ENCODE measurements at regions not wholly inside any gene's neighbourhood (a gene's known extent, or its start where the extent isn't known, plus 50 kb on each side); places are given as distances from the start of the nearest gene placed in this dataset.

DNA sequence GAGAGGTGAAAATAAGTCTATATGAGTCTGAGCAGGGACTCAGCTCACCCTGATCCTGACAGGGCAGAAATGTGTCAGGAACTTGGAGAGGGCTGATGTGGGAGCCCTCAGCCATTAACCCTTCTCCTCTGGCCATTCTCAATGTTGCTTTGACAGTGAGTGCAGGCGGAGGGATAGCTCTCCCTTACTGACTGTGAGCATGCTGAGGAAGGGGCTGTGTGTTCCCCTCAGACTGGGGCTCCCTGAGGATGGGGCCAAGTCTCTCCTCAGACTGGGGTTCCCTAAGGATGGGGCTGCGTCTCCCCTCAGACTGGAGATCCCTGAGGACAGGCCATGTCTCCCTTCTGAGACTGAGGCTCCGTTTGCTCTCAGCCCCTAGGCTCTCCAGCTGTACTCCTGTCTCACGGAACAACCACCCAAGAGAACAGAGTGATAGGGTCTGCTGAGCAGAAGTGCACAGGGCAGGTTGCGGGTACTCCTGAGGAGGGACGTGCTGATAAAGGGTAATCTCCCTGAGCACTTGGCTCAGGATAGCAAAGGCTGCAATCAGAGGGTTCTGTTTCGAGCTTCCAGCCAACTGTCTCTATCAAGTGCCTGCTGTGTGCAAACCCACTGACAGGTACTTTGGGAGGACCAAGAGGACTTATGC lies 141.0 kb downstream of the MRPL14 start:
- TF ChIP-seq, protein P1, sequence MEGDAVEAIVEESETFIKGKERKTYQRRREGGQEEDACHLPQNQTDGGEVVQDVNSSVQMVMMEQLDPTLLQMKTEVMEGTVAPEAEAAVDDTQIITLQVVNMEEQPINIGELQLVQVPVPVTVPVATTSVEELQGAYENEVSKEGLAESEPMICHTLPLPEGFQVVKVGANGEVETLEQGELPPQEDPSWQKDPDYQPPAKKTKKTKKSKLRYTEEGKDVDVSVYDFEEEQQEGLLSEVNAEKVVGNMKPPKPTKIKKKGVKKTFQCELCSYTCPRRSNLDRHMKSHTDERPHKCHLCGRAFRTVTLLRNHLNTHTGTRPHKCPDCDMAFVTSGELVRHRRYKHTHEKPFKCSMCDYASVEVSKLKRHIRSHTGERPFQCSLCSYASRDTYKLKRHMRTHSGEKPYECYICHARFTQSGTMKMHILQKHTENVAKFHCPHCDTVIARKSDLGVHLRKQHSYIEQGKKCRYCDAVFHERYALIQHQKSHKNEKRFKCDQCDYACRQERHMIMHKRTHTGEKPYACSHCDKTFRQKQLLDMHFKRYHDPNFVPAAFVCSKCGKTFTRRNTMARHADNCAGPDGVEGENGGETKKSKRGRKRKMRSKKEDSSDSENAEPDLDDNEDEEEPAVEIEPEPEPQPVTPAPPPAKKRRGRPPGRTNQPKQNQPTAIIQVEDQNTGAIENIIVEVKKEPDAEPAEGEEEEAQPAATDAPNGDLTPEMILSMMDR (IDR thresholded peaks at IDR 0.05 in 2 of 3, conservative IDR thresholded peaks at IDR 0.05 in 1 of 3; ENCODE audit: control insufficient read depth in 2 of 3, extremely low read depth in 1 of 3, insufficient read depth in 1 of 3, low read depth in 3 of 3, low read length in 3 of 3): no peak
- no peak for TF ChIP-seq MXI1 (IDR thresholded peaks at IDR 0.05; ENCODE audit: low read depth, low read length)
- no peak for TF ChIP-seq FOXM1 (IDR thresholded peaks at IDR 0.05; ENCODE audit: low read depth, low read length)
- TF ChIP-seq TAF1 (IDR thresholded peaks at IDR 0.05; ENCODE audit: borderline replicate concordance, low read depth, low read length): no peak
- no peak for TF ChIP-seq EZH2 (IDR thresholded peaks at IDR 0.05; ENCODE audit: borderline replicate concordance, control insufficient read depth, low read depth, low read length)
- TF ChIP-seq, protein P2, sequence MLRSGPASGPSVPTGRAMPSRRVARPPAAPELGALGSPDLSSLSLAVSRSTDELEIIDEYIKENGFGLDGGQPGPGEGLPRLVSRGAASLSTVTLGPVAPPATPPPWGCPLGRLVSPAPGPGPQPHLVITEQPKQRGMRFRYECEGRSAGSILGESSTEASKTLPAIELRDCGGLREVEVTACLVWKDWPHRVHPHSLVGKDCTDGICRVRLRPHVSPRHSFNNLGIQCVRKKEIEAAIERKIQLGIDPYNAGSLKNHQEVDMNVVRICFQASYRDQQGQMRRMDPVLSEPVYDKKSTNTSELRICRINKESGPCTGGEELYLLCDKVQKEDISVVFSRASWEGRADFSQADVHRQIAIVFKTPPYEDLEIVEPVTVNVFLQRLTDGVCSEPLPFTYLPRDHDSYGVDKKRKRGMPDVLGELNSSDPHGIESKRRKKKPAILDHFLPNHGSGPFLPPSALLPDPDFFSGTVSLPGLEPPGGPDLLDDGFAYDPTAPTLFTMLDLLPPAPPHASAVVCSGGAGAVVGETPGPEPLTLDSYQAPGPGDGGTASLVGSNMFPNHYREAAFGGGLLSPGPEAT (IDR thresholded peaks at IDR 0.05; ENCODE audit: low read depth): no peak
- no peak for TF ChIP-seq SMARCA5 (IDR thresholded peaks at IDR 0.05)
